CD4-positive, alpha-beta T cell (primary cell): ENCODE measurements at regions not wholly inside any gene's neighbourhood (a gene's known extent, or its start where the extent isn't known, plus 50 kb on each side); places are given as distances from the start of the nearest gene placed in this dataset.

Experiments
- ATAC-seq: fragments of 200-7000 bp; cut with Tn5 transposase; one replicate; pipeline ENCODE4 v1.10.0; 2022; ENCODE audit warnings: mild to moderate bottlenecking; ENCODE audit not compliant: poor library complexity
- CTCF ChIA-PET: fragments of 350-600 bp; sonication (Branson Sonifier 250); formaldehyde crosslinking; loops from one replicate; lab custom pipeline; 2021; ENCODE audit warnings: antibody characterized with exemption, inconsistent platforms; lab: Charles Lee
- POLR2A ChIA-PET: fragments of 350-600 bp; sonication (Branson Sonifier 250); formaldehyde crosslinking; loops from one replicate; lab custom pipeline; 2021; ENCODE audit warnings: antibody characterized with exemption, inconsistent platforms; lab: Charles Lee
- DNase-seq, 14 experiments: peaks; one replicate each; pipeline ENCODE4 v3.0.0-alpha.2; 2013 to 2020; ENCODE audit warnings: mixed read lengths in 2 of 14
- H3K27ac ChIP-seq, 2 donors: one replicate each; pipeline versions ENCODE4 v1.5.1 to v1.7.0; 2013; ENCODE audit warnings: low read length in 2 of 2, low read depth in 1 of 2, mild to moderate bottlenecking in 1 of 2
- H3K27me3 ChIP-seq, 2 experiments: 1 replicate in 1 of 2; 2 replicates in 1 of 2; pipeline versions ENCODE4 v1.6.1 to v1.7.0; 2013; ENCODE audit warnings: low read length in 2 of 2, control low read depth in 1 of 2, mild to moderate bottlenecking in 1 of 2, moderate library complexity in 1 of 2; ENCODE audit not compliant: insufficient read depth in 2 of 2, control insufficient read depth in 1 of 2
- H3K36me3 ChIP-seq: one replicate; pipeline ENCODE4 v1.6.1; 2013; ENCODE audit warnings: low read length, control low read depth; ENCODE audit not compliant: insufficient read depth
- H3K4me1 ChIP-seq: one replicate; pipeline ENCODE4 v1.6.1; 2013; ENCODE audit warnings: low read length, control low read depth; ENCODE audit not compliant: insufficient read depth
- H3K4me3 ChIP-seq: one replicate; pipeline ENCODE4 v1.5.1; 2013; ENCODE audit warnings: mild to moderate bottlenecking, low read length, moderate library complexity
- H3K9me3 ChIP-seq, 2 experiments: 1 replicate in 1 of 2; 2 replicates in 1 of 2; pipeline versions ENCODE4 v1.6.1 to v1.7.0; 2013; ENCODE audit warnings: low read length in 2 of 2, mild to moderate bottlenecking in 2 of 2, control low read depth in 1 of 2, moderate library complexity in 1 of 2; ENCODE audit not compliant: control insufficient read depth in 1 of 2, insufficient read depth in 1 of 2
- H3K27ac Mint-ChIP-seq: one replicate; pipeline ENCODE4 v1.8.0; 2020; ENCODE audit warnings: mixed read lengths
- H3K27me3 Mint-ChIP-seq: one replicate; pipeline ENCODE4 v1.8.0; 2021; ENCODE audit warnings: mixed read lengths
- H3K36me3 Mint-ChIP-seq: one replicate; pipeline ENCODE4 v1.8.0; 2021; ENCODE audit warnings: low read depth, mixed read lengths
- H3K4me1 Mint-ChIP-seq: one replicate; pipeline ENCODE4 v1.8.0; 2021; ENCODE audit warnings: low read depth, mixed read lengths
- H3K4me3 Mint-ChIP-seq: one replicate; pipeline ENCODE4 v1.8.0; 2020; ENCODE audit warnings: mild to moderate bottlenecking, mixed read lengths
- H3K9me3 Mint-ChIP-seq: one replicate; pipeline ENCODE4 v1.8.0; 2020; ENCODE audit warnings: mixed read lengths
- intact Hi-C, 2 experiments: fragments of 100-400 bp; cut with DNase I in 1 of 2; cut with micrococcal nuclease in 1 of 2; formaldehyde crosslinking; loops; one replicate each; pipeline versions ENCODE4 v1.15.1 to v1.9.0; 2023 to 2025; cut with DNase I, micrococcal nuclease
- TF ChIP-seq, protein P1 (sequence below): fragments of 200-600 bp; IDR thresholded peaks from one replicate; pipeline ENCODE4 v1.8.0; 2022; ENCODE audit warnings: antibody characterized with exemption, mild to moderate bottlenecking

DNA sequence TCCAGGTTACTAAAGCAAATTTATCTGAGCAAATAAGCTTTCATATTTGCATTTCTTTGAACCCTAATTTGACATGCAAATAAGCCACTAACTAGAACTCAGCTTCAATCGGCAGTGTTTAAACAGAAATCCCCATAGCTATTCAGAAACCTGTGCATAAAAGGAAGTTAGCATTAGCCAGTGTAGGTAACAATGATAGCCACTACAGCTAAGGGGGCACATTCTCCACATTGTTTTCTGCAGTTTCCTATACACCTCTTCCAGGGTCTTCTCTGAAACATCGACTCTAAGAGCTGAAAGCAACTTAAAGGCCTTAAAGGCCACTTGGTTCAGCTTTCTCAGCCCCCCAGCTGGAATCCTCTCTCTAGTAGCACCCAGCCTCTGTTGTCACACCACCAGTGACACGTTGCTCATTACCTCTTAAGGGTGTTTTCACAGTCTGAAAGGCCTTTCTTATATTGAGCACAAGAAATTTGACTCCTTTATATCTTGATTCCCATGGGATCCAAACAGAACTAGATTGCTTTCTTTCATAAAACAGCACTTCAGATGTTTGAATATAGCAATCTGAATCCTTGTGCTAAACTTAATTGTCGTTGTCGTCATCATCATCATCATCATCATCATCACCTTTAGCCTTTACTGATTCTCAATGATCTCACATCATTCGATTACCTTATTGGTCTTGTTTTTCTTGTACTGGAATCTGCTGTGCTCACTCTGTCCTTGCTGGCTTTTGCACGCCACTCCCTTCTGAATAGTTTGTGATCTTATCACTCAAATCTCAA lies 93.9 kb upstream of the DAB1 start:
- Histone ChIP-seq H3K27ac (no peak overlapping the region), H3K27me3 (no peaks in the 10 kb centered on the region), H3K4me3 (no peak overlapping the region), H3K9me3 (no peaks in the 10 kb centered on the region), H3K4me1 (no peaks in the 10 kb centered on the region), H3K36me3 (no peaks in the 10 kb centered on the region)
- DNase-seq, result no peak
- Mint-ChIP-seq H3K27me3 (peaks cover 15% of the 10 kb centered on the region), H3K27ac (no peak overlapping the region), H3K4me1 (no peaks in the 10 kb centered on the region), H3K4me3 (no peak overlapping the region), H3K9me3 (no peaks in the 10 kb centered on the region), H3K36me3 (no peaks in the 10 kb centered on the region)
- CTCF ChIA-PET, result no interaction called here
- intact Hi-C loops, result no loop called here
- ATAC-seq, result no peak
- TF ChIP-seq, protein P1, sequence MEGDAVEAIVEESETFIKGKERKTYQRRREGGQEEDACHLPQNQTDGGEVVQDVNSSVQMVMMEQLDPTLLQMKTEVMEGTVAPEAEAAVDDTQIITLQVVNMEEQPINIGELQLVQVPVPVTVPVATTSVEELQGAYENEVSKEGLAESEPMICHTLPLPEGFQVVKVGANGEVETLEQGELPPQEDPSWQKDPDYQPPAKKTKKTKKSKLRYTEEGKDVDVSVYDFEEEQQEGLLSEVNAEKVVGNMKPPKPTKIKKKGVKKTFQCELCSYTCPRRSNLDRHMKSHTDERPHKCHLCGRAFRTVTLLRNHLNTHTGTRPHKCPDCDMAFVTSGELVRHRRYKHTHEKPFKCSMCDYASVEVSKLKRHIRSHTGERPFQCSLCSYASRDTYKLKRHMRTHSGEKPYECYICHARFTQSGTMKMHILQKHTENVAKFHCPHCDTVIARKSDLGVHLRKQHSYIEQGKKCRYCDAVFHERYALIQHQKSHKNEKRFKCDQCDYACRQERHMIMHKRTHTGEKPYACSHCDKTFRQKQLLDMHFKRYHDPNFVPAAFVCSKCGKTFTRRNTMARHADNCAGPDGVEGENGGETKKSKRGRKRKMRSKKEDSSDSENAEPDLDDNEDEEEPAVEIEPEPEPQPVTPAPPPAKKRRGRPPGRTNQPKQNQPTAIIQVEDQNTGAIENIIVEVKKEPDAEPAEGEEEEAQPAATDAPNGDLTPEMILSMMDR, result no peak
- POLR2A ChIA-PET, result no interaction called here

DNA sequence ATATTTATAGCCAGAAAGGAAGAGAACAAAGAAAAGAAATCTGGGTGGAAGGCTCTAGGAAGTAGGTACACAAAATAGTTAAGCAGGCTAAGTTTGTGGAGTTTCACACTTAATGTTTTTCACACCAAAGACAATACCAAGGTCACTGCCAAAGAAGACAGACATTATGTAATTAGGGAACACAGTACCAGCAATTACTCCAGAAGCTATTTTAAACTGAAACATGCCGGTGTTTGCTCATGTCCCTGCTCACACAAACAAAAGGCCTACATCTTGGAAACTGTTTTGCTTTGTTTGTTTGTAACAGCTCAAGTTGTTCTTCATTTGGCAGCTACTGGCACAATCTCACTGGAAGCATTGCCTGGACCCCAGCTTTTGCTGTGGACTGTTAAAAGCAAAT lies 88.5 kb upstream of the DAB1 start:
- DNase-seq (no peak), ATAC-seq (no peak)
- TF ChIP-seq, protein P1, result no peak
- Histone ChIP-seq H3K9me3 (no peaks in the 10 kb centered on the region), H3K4me3 (no peak overlapping the region), H3K27ac (no peak overlapping the region), H3K27me3 (no peaks in the 10 kb centered on the region), H3K36me3 (no peaks in the 10 kb centered on the region), H3K4me1 (no peaks in the 10 kb centered on the region)
- peaks cover 9% of the 10 kb centered on the region for H3K27me3 Mint-ChIP-seq
- no peak overlapping the region for H3K4me3 Mint-ChIP-seq
- intact Hi-C loops, result no loop called here
- POLR2A ChIA-PET, result no interaction called here
- no peaks in the 10 kb centered on the region for H3K36me3 Mint-ChIP-seq
- CTCF ChIA-PET, result no interaction called here
- no peaks in the 10 kb centered on the region for H3K4me1 Mint-ChIP-seq
- H3K9me3 Mint-ChIP-seq, result no peaks in the 10 kb centered on the region
- no peak overlapping the region for H3K27ac Mint-ChIP-seq

DNA sequence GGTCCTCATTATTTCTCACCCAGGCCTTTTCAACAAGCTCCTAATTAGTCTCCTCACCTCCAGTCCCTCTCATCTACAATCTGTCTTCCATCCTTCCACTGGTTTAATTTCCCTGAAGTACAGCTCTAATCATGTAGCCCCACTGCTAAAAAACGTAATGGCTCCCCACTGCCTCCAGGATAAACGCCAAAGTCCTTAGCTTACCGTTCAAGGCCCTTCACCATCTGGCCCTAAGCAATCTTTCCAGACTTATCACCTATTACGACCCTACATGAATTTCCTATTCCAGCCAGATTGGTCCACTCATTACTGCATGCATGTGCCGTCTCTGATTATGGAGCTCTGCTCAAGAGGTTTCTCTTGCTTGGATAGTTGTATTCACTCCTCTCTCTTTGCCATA lies 83.1 kb upstream of the DAB1 start:
- intact Hi-C loops, result no loop called here
- no peak overlapping the region for H3K4me3 Mint-ChIP-seq
- no peaks in the 10 kb centered on the region for H3K36me3 Mint-ChIP-seq
- TF ChIP-seq, protein P1, result no peak
- H3K9me3 ChIP-seq, result no peaks in the 10 kb centered on the region
- no peaks in the 10 kb centered on the region for H3K9me3 Mint-ChIP-seq
- H3K27ac Mint-ChIP-seq, result no peak overlapping the region
- no peak overlapping the region for H3K4me3 ChIP-seq
- POLR2A ChIA-PET, result no interaction called here
- H3K36me3 ChIP-seq, result no peaks in the 10 kb centered on the region
- CTCF ChIA-PET, result no interaction called here
- no peaks in the 10 kb centered on the region for H3K4me1 Mint-ChIP-seq
- no peaks in the 10 kb centered on the region for H3K4me1 ChIP-seq
- no peak for DNase-seq
- no peaks in the 10 kb centered on the region for H3K27me3 ChIP-seq
- ATAC-seq, result no peak
- H3K27ac ChIP-seq, result no peak overlapping the region
- H3K27me3 Mint-ChIP-seq, result no peaks in the 10 kb centered on the region
